CD4-positive, alpha-beta T cell (primary cell): ENCODE measurements at regions not wholly inside any gene's neighbourhood (a gene's known extent, or its start where the extent isn't known, plus 50 kb on each side); places are given as distances from the start of the nearest gene placed in this dataset.

Experiments used
- ATAC-seq: fragments of 200-7000 bp; cut with Tn5 transposase; one replicate; pipeline ENCODE4 v1.10.0; 2022; ENCODE audit warnings: mild to moderate bottlenecking; ENCODE audit not compliant: poor library complexity
- CTCF ChIA-PET: fragments of 350-600 bp; sonication (Branson Sonifier 250); formaldehyde crosslinking; loops from one replicate; lab custom pipeline; 2021; ENCODE audit warnings: antibody characterized with exemption, inconsistent platforms; lab: Charles Lee
- POLR2A ChIA-PET: fragments of 350-600 bp; sonication (Branson Sonifier 250); formaldehyde crosslinking; loops from one replicate; lab custom pipeline; 2021; ENCODE audit warnings: antibody characterized with exemption, inconsistent platforms; lab: Charles Lee
- DNase-seq, 14 experiments: peaks; one replicate each; pipeline ENCODE4 v3.0.0-alpha.2; 2013 to 2020; ENCODE audit warnings: mixed read lengths in 2 of 14
- H3K27ac ChIP-seq, 2 donors: one replicate each; pipeline versions ENCODE4 v1.5.1 to v1.7.0; 2013; ENCODE audit warnings: low read length in 2 of 2, low read depth in 1 of 2, mild to moderate bottlenecking in 1 of 2
- H3K27me3 ChIP-seq, 2 experiments: 1 replicate in 1 of 2; 2 replicates in 1 of 2; pipeline versions ENCODE4 v1.6.1 to v1.7.0; 2013; ENCODE audit warnings: low read length in 2 of 2, control low read depth in 1 of 2, mild to moderate bottlenecking in 1 of 2, moderate library complexity in 1 of 2; ENCODE audit not compliant: insufficient read depth in 2 of 2, control insufficient read depth in 1 of 2
- H3K36me3 ChIP-seq: one replicate; pipeline ENCODE4 v1.6.1; 2013; ENCODE audit warnings: low read length, control low read depth; ENCODE audit not compliant: insufficient read depth
- H3K4me1 ChIP-seq: one replicate; pipeline ENCODE4 v1.6.1; 2013; ENCODE audit warnings: low read length, control low read depth; ENCODE audit not compliant: insufficient read depth
- H3K4me3 ChIP-seq: one replicate; pipeline ENCODE4 v1.5.1; 2013; ENCODE audit warnings: mild to moderate bottlenecking, low read length, moderate library complexity
- H3K9me3 ChIP-seq, 2 experiments: 1 replicate in 1 of 2; 2 replicates in 1 of 2; pipeline versions ENCODE4 v1.6.1 to v1.7.0; 2013; ENCODE audit warnings: low read length in 2 of 2, mild to moderate bottlenecking in 2 of 2, control low read depth in 1 of 2, moderate library complexity in 1 of 2; ENCODE audit not compliant: control insufficient read depth in 1 of 2, insufficient read depth in 1 of 2
- H3K27ac Mint-ChIP-seq: one replicate; pipeline ENCODE4 v1.8.0; 2020; ENCODE audit warnings: mixed read lengths
- H3K27me3 Mint-ChIP-seq: one replicate; pipeline ENCODE4 v1.8.0; 2021; ENCODE audit warnings: mixed read lengths
- H3K36me3 Mint-ChIP-seq: one replicate; pipeline ENCODE4 v1.8.0; 2021; ENCODE audit warnings: low read depth, mixed read lengths
- H3K4me1 Mint-ChIP-seq: one replicate; pipeline ENCODE4 v1.8.0; 2021; ENCODE audit warnings: low read depth, mixed read lengths
- H3K4me3 Mint-ChIP-seq: one replicate; pipeline ENCODE4 v1.8.0; 2020; ENCODE audit warnings: mild to moderate bottlenecking, mixed read lengths
- H3K9me3 Mint-ChIP-seq: one replicate; pipeline ENCODE4 v1.8.0; 2020; ENCODE audit warnings: mixed read lengths
- CTCF ChIP-seq: fragments of 200-600 bp; IDR thresholded peaks from one replicate; pipeline ENCODE4 v1.8.0; 2022; ENCODE audit warnings: antibody characterized with exemption, mild to moderate bottlenecking
- intact Hi-C, 2 experiments: fragments of 100-400 bp; cut with DNase I in 1 of 2; cut with micrococcal nuclease in 1 of 2; formaldehyde crosslinking; loops; one replicate each; pipeline versions ENCODE4 v1.15.1 to v1.9.0; 2023 to 2025; cut with DNase I, micrococcal nuclease

- H3K27ac ChIP-seq: no peak overlapping the region
- TF ChIP-seq CTCF: no peak
- ChIA-PET POLR2A (no interaction called here), CTCF (no interaction called here)
- no peaks in the 10 kb centered on the region for H3K27me3 ChIP-seq
- H3K4me1 ChIP-seq: no peaks in the 10 kb centered on the region
- H3K27ac Mint-ChIP-seq: no peak overlapping the region
- intact Hi-C loops: no loop called here
- H3K4me3 Mint-ChIP-seq: no peak overlapping the region
- H3K27me3 Mint-ChIP-seq: no peaks in the 10 kb centered on the region
- no peaks in the 10 kb centered on the region for H3K4me1 Mint-ChIP-seq
- H3K36me3 Mint-ChIP-seq: no peaks in the 10 kb centered on the region
- no peaks in the 10 kb centered on the region for H3K9me3 ChIP-seq
- H3K4me3 ChIP-seq: no peak overlapping the region
- DNase-seq (no peak), ATAC-seq (no peak)
- H3K9me3 Mint-ChIP-seq: no peaks in the 10 kb centered on the region
- H3K36me3 ChIP-seq: no peaks in the 10 kb centered on the region
Measured at GRCh38 chr1:14309984-14310383, 288.5 kb upstream of the KAZN start.

- ChIA-PET CTCF (no interaction called here), POLR2A (no interaction called here)
Measured at GRCh38 chr1:14310476-14310875, 288.0 kb upstream of the KAZN start.

DNA sequence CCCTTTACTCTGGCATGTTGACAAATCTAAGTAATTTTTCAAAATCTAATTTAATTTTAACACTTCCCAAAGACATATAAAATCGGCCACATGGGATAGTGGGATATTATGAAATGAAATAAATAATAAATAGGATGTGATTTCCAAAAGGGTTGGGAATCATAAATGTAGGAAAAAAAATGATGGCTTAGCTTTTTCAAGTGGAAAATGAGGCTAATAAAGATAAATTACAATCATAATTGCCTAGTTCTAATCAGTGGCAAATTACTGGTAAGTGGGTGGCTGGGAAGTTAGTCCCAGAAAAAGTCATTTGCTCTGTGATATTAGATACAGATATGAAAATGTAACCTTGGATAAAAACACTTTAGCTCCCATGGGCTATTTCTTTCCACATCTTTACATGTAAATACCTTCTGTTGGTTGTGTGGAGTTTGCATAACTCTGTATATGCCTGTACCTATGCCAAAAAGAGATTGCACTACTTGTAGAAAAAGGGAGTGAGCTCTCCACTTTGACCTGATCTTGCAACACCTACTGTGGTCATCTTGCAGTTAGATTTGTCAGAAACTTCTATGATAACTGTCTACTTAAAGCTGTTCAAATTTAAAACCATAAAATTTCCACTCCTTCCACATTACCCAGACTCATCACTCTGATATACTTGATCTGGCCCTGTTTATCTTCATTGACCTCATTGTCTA is 284.6 kb upstream of the KAZN start:
- Mint-ChIP-seq H3K36me3 (no peaks in the 10 kb centered on the region), H3K4me1 (no peaks in the 10 kb centered on the region), H3K27ac (no peak overlapping the region), H3K9me3 (peaks cover 5% of the 10 kb centered on the region), H3K4me3 (no peak overlapping the region), H3K27me3 (no peaks in the 10 kb centered on the region)
- Histone ChIP-seq H3K4me1 (no peaks in the 10 kb centered on the region), H3K9me3 (no peaks in the 10 kb centered on the region), H3K27me3 (no peaks in the 10 kb centered on the region), H3K4me3 (no peak overlapping the region), H3K36me3 (no peaks in the 10 kb centered on the region), H3K27ac (no peak overlapping the region)
- no peak for DNase-seq
- CTCF ChIA-PET: no interaction called here
- POLR2A ChIA-PET: no interaction called here
- ATAC-seq: no peak
- intact Hi-C loops: no loop called here
- TF ChIP-seq CTCF: no peak

More at GRCh38 chr1:14310476-14310875, 288.0 kb upstream of the KAZN start:
- intact Hi-C loops: no loop called here
- Histone ChIP-seq H3K4me3 (no peak overlapping the region), H3K4me1 (no peaks in the 10 kb centered on the region), H3K27ac (no peak overlapping the region), H3K9me3 (no peaks in the 10 kb centered on the region), H3K27me3 (no peaks in the 10 kb centered on the region), H3K36me3 (no peaks in the 10 kb centered on the region)
- no peak overlapping the region for H3K27ac Mint-ChIP-seq
- H3K4me1 Mint-ChIP-seq: no peaks in the 10 kb centered on the region
- no peaks in the 10 kb centered on the region for H3K9me3 Mint-ChIP-seq
- no peaks in the 10 kb centered on the region for H3K36me3 Mint-ChIP-seq
- no peak for TF ChIP-seq CTCF
- no peaks in the 10 kb centered on the region for H3K27me3 Mint-ChIP-seq
- DNase-seq: no peak
- no peak overlapping the region for H3K4me3 Mint-ChIP-seq
- ATAC-seq: no peak
